Vagina (tissue), 2 donors: ENCODE measurements at regions not wholly inside any gene's neighbourhood (a gene's known extent, or its start where the extent isn't known, plus 50 kb on each side); places are given as distances from the start of the nearest gene placed in this dataset.

Experiments
- POLR2A ChIP-seq, 2 donors: fragments of 450-650 bp; IDR thresholded peaks; one replicate each; pipeline ENCODE4 v1.6.1; 2017; ENCODE audit warnings: antibody characterized with exemption in 2 of 2, mild to moderate bottlenecking in 2 of 2, moderate library complexity in 2 of 2
- POLR2AphosphoS5 ChIP-seq, 2 donors: sonication (generic); formaldehyde crosslinking; IDR thresholded peaks; one replicate each; pipeline ENCODE4 v1.9.0; 2017; ENCODE audit warnings: antibody characterized with exemption in 2 of 2, mild to moderate bottlenecking in 2 of 2, low read depth in 1 of 2; ENCODE audit not compliant: insufficient read depth in 1 of 2
- TF ChIP-seq, protein P1 (sequence below), 3 experiments: fragments of 450-650 bp in 2 of 3; fragments of 200-600 bp in 1 of 3; sonication (generic) in 1 of 3; IDR thresholded peaks; one replicate each; pipeline ENCODE4 v1.5.1; 2017 to 2019; ENCODE audit warnings: antibody characterized with exemption in 3 of 3, mild to moderate bottlenecking in 2 of 3, moderate library complexity in 2 of 3

DNA sequence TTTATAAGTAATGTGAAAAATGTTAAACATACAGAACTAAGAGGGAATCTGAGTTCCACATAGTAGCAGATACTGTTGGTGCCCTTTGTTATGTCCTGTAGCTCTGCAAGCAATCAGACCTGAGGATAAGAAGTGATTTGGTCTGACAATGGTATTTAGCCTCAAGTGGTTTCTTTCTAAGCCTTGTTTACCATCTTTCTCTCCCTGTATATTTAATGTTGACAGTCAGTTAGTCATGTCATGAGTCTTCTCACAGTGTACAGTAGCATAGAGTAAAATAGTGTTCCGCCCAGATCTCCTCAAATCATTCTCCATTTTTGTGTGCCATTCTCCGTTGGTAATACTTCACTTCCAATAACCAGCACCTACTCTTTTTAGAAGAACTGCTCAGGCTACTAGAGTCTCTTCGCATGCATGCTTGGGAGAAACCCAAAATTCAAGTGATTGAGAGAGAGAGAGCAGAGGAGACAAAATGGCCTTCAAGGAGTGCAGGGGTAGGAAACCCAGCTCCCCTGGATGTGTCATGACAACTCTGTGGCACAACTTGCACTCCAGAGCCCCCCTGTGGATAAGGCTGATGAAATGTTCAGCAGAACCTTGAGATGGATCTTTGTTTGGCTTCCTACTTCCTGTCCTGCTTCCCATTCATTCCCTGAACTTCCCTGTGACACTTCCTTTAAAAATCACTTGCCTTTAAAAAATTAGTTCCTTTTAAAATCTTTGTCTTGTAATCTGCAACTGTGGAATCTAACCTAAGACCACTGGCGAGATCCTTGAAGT lies 129.2 kb upstream of the FST start:
- TF ChIP-seq, protein P1, sequence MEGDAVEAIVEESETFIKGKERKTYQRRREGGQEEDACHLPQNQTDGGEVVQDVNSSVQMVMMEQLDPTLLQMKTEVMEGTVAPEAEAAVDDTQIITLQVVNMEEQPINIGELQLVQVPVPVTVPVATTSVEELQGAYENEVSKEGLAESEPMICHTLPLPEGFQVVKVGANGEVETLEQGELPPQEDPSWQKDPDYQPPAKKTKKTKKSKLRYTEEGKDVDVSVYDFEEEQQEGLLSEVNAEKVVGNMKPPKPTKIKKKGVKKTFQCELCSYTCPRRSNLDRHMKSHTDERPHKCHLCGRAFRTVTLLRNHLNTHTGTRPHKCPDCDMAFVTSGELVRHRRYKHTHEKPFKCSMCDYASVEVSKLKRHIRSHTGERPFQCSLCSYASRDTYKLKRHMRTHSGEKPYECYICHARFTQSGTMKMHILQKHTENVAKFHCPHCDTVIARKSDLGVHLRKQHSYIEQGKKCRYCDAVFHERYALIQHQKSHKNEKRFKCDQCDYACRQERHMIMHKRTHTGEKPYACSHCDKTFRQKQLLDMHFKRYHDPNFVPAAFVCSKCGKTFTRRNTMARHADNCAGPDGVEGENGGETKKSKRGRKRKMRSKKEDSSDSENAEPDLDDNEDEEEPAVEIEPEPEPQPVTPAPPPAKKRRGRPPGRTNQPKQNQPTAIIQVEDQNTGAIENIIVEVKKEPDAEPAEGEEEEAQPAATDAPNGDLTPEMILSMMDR (IDR thresholded peaks at IDR 0.05): no peak
- TF ChIP-seq POLR2A (IDR thresholded peaks at IDR 0.05): no peak
- TF ChIP-seq POLR2AphosphoS5 (IDR thresholded peaks at IDR 0.05; ENCODE audit: insufficient read depth in 1 of 2, low read depth in 1 of 2): no peak
